ENCODE measurements at regions not wholly inside any gene's neighbourhood (a gene's known extent, or its start where the extent isn't known, plus 50 kb on each side); places are given as distances from the start of the nearest gene placed in this dataset.
"Not testable (repeated sequence)": the region's sequence is repeated elsewhere in the genome, so short reads cannot be mapped to it uniquely, and the experiment has no call there.

- DNase-seq: no peak
Measured at GRCh38 chr21:22314963-22315362, 1316.8 kb downstream of the NCAM2 start.

GRCh38 chr21:22319435-22319834, 1321.2 kb downstream of the NCAM2 start:
- no peak for DNase-seq

- DNase-seq: no peak
Measured at GRCh38 chr21:22342889-22343288, 1344.7 kb downstream of the NCAM2 start.

- no peak for DNase-seq
Measured at GRCh38 chr21:22343303-22343702, 1345.1 kb downstream of the NCAM2 start.

- no peak for DNase-seq
Measured at GRCh38 chr21:22343721-22344120, 1345.5 kb downstream of the NCAM2 start.

- no peak for DNase-seq
Measured at GRCh38 chr21:22345624-22346023, 1347.4 kb downstream of the NCAM2 start.

- DNase-seq: no peak
Measured at GRCh38 chr21:22346576-22346975, 1348.4 kb downstream of the NCAM2 start.

- DNase-seq: no peak
Measured at GRCh38 chr21:22351076-22351475, 1352.9 kb downstream of the NCAM2 start.

- DNase-seq: no peak
Measured at GRCh38 chr21:22352088-22352487, 1353.9 kb downstream of the NCAM2 start.

- no peak for DNase-seq
Measured at GRCh38 chr21:22355949-22356348, 1357.7 kb downstream of the NCAM2 start.

- no peak for DNase-seq
Measured at GRCh38 chr21:22356663-22357062, 1358.5 kb downstream of the NCAM2 start.

- DNase-seq: not testable (repeated sequence)
Measured at GRCh38 chr21:22359599-22359998, 1361.4 kb downstream of the NCAM2 start.

- no peak for DNase-seq
Measured at GRCh38 chr21:22363504-22363903, 1365.3 kb downstream of the NCAM2 start.

GRCh38 chr21:22364163-22364562, 1366.0 kb downstream of the NCAM2 start:
- no peak for DNase-seq

GRCh38 chr21:22374218-22374969, 1376.2 kb downstream of the NCAM2 start:
- no peak for DNase-seq

GRCh38 chr21:22377795-22378194, 1379.6 kb downstream of the NCAM2 start:
- not testable (repeated sequence) for DNase-seq

GRCh38 chr21:22393324-22393723, 1395.1 kb downstream of the NCAM2 start:
- no peak for DNase-seq

- DNase-seq: no peak
Measured at GRCh38 chr21:22395965-22396364, 1397.8 kb downstream of the NCAM2 start.

- DNase-seq: no peak
Measured at GRCh38 chr21:22399681-22400514, 1401.7 kb downstream of the NCAM2 start.

GRCh38 chr21:22409571-22409970, 1411.4 kb downstream of the NCAM2 start:
- no peak for DNase-seq

GRCh38 chr21:22416555-22416954, 1418.3 kb downstream of the NCAM2 start:
- DNase-seq: no peak

GRCh38 chr21:22421416-22422180, 1423.4 kb downstream of the NCAM2 start:
- peak; percentile 0 for DNase-seq

- no peak for DNase-seq
Measured at GRCh38 chr21:22438428-22439086, 1440.3 kb downstream of the NCAM2 start.
